Fibroblast of gingiva (primary cell): ENCODE measurements at regions not wholly inside any gene's neighbourhood (a gene's known extent, or its start where the extent isn't known, plus 50 kb on each side); places are given as distances from the start of the nearest gene placed in this dataset.

ENCODE experiments used
- DNase-seq: peaks from one replicate; pipeline ENCODE4 v3.0.0-alpha.2; 2011; ENCODE audit warnings: low read depth

GRCh38 chr2:425947-426346 lies 138.1 kb upstream of the ALKAL2 start:
- DNase-seq = no peak

DNA sequence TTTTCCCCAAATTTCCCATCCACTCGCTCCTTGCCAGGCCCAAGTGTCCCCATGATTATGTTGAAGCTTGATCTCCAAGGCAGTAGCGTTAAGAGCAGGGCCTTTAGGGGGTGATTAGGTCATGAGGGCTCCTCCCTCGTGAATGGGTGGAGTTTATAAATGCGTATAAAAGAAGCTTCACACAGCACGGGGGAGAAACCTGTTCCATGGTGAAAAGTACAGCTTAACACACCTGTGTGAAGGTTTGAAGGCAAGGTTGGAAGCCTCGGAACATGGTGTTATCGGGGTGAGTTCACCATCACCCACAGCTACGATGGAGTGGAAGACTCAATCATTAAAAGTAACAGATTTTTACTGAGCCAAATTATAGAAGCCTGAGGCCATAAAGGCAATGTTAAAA lies 137.4 kb upstream of the ALKAL2 start:
- no peak for DNase-seq

DNA sequence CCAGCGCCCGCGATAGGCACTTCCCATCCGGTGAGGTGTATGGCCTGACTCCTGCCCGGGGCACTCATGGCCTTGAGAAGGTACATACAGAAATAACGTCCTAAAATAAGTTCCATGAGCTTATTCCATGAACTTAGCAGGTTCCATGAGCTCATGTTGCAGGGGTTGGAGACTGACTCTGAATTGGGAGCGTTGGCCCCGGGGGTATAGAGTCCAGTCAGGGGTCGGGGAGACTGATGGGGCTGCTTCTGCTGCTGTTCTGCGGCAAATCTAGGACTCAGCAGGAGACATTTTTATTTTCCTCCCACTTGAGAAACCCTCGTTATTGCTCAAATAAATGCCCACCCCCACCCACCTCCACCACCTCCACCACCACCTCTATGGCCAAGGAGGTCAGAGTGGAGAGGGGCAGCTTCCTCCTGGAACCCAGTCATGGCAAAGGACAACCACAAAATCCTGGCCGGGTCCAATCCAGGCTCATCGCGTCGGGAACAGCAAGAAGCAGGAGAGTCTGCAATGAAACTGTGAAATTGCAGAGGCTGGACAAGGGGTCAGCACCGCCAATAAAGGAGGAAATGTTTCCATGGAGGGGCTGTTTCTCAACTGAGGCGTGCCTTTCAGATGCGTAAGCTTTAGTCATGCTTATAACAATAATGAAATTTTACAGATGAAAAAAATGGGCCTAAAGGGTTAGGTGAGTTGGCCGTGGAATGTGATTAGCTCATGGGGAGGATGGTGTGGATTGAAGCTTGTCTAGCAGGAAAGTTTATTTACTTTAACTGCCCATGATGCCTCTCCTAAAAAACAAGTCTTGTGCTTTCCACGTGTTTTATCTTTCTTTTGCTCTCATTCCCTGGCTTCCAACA lies 136.6 kb upstream of the ALKAL2 start:
- DNase-seq = no peak

DNA sequence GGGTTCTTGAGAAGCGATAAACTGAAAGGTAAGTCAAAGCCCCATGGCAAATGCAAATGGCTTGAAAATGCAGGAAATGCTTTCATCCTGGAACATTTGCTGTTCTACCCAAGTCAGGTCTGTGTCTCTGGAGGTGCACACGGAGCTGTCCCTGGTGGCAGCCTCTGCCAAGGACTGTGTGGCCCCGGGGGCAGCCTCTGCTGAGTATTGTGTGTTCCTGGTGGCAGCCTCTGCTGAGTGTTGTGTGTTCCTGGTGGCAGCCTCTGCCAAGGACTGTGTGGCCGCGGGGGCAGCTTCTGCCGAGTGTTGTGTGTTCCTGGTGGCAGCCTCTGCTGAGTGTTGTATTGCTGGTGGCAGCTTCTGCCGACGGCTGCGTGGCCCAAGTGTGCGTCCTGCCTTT lies 135.6 kb upstream of the ALKAL2 start:
- no peak for DNase-seq

DNA sequence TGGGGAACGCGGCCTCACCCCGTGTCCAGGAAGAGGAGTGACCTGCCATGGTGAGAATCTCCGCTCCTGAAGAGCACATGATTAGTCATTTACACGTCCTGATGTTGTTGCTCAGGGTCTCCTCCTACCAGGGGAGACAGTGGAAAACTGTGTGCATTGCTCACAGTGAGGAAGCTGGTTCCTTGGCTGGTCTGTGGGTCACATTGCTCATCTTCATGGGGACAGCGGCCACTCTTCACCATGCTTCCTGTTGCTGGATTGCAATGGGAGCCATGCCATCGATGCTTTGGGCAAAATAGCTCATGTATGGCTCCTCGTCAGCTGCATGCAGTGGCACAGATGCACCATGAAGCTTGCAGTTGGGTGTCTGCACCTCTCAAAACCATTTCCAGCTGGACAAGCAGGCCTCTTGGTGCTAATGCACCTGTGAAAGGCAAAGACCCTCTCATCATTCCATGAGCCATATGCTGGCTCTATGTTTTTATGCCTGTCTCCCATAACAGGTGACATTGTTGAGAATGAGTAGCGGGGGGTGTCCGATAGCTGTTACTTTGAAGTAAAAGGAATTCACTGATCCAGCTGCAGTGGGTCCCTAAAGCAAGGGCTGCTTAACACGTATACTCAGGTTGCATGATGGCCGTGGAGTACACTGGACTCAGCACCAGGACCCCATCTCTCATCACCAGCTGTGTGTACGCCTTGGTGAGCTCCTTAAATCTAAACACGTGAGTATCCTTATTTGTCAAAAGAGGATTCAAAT lies 135.0 kb upstream of the ALKAL2 start:
- no peak for DNase-seq

GRCh38 chr2:421406-421805 lies 133.5 kb upstream of the ALKAL2 start:
- DNase-seq = no peak

- DNase-seq = no peak
Observed at GRCh38 chr2:419687-420317, 131.9 kb upstream of the ALKAL2 start.

DNA sequence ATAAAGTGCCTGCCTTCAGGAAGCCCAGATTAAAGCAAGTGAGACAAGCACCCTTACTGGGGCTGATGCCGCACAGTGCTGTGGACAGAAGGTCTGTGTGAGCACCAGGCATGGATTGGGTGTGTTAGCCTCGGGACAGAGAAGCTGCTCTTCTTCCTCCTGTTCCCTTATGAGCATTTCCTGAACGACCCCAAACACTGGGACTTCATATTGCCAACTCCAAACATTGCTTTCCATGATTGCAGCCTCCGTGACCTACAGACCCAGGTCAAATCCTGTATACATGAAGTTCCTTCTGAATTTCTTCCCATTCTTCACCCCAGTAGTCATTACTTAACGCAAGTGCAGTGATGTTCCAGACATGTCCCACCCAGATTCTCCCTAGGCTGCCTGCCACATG lies 129.8 kb upstream of the ALKAL2 start:
- DNase-seq = no peak

GRCh38 chr2:417006-417405 lies 129.1 kb upstream of the ALKAL2 start:
- no peak for DNase-seq

DNA sequence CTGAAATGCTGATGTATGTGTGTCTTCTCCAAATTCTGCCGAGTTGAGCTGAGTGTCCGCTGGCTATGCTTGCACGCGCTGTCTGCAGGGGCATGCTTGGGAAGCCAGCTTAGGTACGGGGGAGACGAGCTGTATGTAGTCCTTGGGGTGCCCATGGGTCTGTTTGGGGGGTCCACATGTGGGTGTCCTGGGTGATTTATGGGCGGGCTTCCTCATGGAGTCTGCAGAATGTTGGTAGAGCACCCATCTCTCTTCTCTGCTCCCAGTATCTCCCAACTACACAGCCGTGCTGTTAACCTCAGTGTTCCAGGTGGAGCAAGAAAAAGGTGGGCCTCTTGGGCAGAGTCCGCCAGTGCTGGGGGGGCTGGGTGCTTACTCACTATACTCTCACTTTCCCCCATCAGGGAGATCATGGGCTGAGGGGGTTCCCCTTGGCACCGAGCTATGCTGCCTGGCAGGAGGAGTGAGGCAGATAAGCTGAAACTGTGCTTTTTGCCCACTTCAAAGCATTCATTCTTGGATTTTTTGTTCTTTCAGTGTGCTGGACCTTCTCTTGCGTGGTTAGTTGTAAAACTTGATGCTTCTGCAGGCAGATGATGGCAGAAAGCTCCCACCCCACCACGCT lies 128.2 kb upstream of the ALKAL2 start:
- no peak for DNase-seq

DNA sequence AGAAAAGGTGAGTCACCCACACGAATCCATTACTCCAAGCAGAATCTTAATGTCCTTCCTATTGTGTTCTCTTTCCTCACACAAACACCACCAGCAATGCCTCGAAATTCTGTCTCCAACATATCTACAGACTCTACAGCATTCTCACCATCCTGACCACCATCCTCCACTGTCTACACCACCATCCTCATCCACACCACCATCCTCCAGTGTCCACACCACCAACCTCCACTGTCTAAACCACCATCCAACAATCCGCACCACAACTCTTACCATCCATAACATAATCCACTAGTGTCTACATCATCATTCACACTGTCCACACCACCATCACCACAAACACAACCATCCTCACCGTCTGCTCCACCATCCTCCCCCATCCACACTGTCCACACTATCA lies 121.6 kb upstream of the ALKAL2 start:
- DNase-seq = no peak

- no peak for DNase-seq
Observed at GRCh38 chr2:407630-408029, 119.7 kb upstream of the ALKAL2 start.

GRCh38 chr2:406876-407275 lies 119.0 kb upstream of the ALKAL2 start:
- DNase-seq = no peak

DNA sequence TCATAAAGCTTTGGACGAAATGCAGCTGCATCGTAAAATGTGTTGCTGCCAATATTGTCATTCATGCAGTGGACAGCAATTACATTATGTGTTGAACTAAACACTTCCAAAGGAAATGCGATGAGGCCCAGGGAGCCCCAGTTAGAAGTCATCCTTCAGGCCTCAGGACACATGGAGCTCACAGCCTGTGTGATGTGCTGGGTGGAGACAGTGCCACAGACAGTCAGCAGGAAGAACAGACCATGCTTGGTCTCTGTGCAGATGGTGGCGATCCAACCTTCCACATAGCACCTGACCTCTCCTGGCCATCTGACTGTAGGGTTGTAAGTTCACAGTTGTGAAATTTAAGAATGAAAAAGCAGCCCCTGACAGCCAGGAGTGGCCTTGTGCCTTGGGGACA lies 118.3 kb upstream of the ALKAL2 start:
- DNase-seq = no peak

DNA sequence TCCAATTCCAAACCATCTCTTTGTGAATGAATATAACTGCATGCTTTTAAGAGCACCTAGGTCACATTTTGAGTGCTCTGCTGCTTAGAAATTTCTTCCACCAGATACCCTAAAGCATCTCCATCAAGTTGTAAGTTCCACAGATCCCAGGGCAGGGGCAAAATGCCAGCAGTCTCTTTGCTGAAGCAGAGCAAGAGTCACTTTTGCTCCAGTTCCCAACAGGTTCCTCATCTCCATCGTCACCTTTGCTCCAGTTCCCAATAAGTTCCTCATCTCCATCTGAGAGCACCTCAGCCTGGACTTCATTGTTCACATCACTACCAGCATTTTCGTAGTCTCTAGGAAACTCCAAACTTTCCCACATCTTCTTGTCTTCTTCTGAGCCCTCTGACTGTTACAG lies 116.7 kb upstream of the ALKAL2 start:
- no peak for DNase-seq

DNA sequence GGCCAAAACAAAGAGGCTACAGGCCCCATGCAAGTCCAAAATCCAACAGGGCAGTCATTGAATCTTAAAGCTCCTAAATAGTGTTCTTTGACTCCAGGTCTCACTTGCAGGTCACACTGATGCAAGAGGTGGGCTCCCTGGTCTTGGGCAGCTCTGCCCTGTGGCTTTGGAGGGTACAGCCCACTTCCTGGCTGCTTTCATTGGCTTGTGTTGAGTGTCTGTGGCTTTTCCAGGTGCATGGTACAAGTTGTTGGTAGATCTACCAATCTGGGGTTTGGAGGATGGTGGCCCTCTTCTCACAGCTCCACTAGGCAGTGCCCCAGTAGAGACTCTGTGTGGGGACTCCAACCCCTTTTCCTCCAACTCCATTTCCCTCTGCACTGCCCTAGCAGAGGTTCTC lies 115.8 kb upstream of the ALKAL2 start:
- DNase-seq = no peak

DNA sequence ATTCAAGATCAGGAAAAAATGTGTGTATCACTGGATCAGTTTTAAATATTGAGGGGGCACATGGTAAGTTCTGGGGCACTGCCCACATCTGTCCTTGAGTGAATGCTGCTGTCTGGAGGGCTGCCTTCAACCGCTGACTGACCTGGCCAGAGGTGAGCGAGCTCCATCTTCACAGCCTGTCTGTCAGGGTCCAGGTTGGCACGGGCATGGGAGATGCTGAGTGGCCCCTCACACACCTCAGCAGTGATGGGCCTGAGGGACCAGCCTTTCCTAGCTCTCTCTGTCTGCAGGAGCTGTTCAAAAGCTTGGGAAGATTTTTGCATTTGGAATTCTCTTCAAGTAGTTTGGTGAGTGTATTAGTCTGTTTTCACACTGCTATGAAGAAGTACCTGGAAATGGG lies 114.8 kb upstream of the ALKAL2 start:
- no peak for DNase-seq

- DNase-seq = no peak
Observed at GRCh38 chr2:402206-402605, 114.3 kb upstream of the ALKAL2 start.

DNA sequence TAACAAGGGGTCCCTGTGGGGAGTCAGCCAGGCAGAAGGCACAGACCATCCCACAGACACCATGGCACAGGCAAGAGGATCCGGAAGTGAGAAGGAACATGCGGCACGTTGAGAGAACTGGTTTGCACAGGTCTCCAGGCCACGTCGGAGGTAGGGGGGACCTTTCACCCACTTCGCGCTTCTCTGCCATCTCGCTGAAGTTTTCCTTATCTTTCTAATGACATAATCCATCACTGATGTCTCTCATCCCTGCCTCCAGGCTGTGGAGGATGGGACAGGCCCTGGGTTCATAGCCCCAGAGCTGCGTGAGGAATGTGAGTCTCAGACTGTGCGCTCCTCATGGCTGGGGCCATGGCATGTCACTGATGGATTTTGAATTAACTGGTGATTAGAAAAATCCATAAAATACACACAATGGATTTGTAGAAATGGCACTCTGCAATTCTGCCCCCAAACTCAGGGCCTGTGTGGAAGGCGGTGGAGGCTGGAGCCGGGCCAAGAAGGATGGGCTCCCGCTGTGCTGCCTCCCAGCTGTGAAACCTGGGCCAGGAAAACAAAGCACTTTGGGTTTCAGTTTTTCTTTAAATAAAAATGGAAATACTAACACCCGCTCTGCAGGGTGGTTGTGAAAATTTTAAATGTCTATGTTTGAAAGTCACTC lies 113.3 kb upstream of the ALKAL2 start:
- DNase-seq = no peak

DNA sequence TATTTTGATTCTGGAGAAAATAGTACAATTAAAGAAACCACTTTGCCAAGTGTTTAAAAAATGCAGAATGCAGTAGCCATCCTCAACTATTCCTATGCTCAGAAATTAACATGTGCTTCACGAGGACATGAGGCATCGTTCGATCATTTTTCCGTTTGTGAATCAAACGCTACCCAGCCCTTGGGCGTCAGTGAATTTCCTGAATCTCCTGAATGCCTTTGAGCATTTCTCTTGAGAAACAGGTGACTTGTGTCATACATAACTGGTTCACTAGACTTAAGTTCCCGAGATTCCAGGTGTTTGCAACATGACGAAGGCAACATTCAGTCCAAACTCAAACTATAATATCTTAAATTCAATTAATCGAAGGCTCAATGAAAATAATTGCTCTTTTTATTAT lies 110.0 kb upstream of the ALKAL2 start:
- DNase-seq = no peak

DNA sequence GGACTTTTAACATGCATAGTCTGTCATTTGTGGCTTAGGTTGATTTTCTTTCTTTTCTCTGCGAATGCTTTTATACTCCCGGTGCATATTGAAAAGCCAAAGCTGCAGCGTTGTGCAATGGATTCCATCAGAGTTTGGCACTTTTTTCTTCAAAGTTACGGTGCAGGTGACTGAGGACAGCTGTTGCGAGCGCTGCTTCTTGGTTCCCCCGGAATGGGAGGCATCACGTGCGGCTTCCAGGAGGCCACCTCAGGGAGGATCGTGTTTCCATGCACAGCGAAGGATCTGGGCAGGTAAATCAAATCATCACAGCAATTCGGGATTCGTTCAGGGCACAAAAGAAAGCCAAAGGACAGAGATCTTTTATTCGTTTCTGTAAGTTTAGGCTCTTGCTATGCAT lies 109.6 kb upstream of the ALKAL2 start:
- no peak for DNase-seq

- DNase-seq = no peak
Observed at GRCh38 chr2:396903-397302, 109.0 kb upstream of the ALKAL2 start.
